ENCODE measurements at regions not wholly inside any gene's neighbourhood (a gene's known extent, or its start where the extent isn't known, plus 50 kb on each side); places are given as distances from the start of the nearest gene placed in this dataset.

- TF ChIP-seq CTCF (IDR thresholded peaks at IDR 0.05), result no peak
- TF ChIP-seq POLR2AphosphoS5 (IDR thresholded peaks at IDR 0.05; ENCODE audit: insufficient read depth in 1 of 2, low read depth in 1 of 2), result no peak
These were observed 94.5 kb upstream of the SOX14 start for GRCh38 chr3:137669519-137670060.
